B cell (primary cell): ENCODE measurements at regions not wholly inside any gene's neighbourhood (a gene's known extent, or its start where the extent isn't known, plus 50 kb on each side); places are given as distances from the start of the nearest gene placed in this dataset.

Experiments used
- ATAC-seq: fragments of 200-7000 bp; cut with Tn5 transposase; one replicate; pipeline ENCODE4 v1.10.0; 2021; ENCODE audit warnings: low read depth, mild to moderate bottlenecking, moderate number of reproducible peaks, moderate library complexity
- CTCF ChIA-PET: fragments of 350-600 bp; sonication (Branson Sonifier 250); formaldehyde crosslinking; loops from one replicate; lab custom pipeline; 2021; ENCODE audit warnings: antibody characterized with exemption, inconsistent platforms; lab: Charles Lee
- POLR2A ChIA-PET: fragments of 350-600 bp; sonication (Branson Sonifier 250); formaldehyde crosslinking; loops from one replicate; lab custom pipeline; 2021; ENCODE audit warnings: antibody characterized with exemption; lab: Charles Lee
- DNase-seq: peaks from one replicate; pipeline ENCODE4 v3.0.0; 2013
- H2AFZ ChIP-seq: 2 replicates; pipeline ENCODE4 v1.6.1; 2012; ENCODE audit warnings: mild to moderate bottlenecking, low read depth, low read length; ENCODE audit not compliant: insufficient read depth, poor library complexity, severe bottlenecking
- H3K27ac ChIP-seq, 2 donors: 1 replicate in 1 of 2; 2 replicates in 1 of 2; pipeline ENCODE4 v1.5.1; 2012 to 2013; ENCODE audit warnings: low read length in 2 of 2, mild to moderate bottlenecking in 2 of 2, moderate library complexity in 1 of 2
- H3K27me3 ChIP-seq, 4 experiments: fragments of 200-600 bp in 1 of 4; sonication (generic) in 1 of 4; replicated peaks in 1 of 4; 1 replicate in 2 of 4; 2 replicates in 2 of 4; pipeline versions ENCODE4 v1.6.1 to v1.7.0; 2013 to 2016; ENCODE audit warnings: low read length in 3 of 4, mild to moderate bottlenecking in 2 of 4, mixed read lengths in 1 of 4, moderate library complexity in 1 of 4; ENCODE audit not compliant: insufficient read depth in 4 of 4, control insufficient read depth in 3 of 4; ENCODE audit errors: control extremely low read depth in 1 of 4
- H3K36me3 ChIP-seq, 2 experiments: replicated peaks in 1 of 2; 1 replicate in 1 of 2; 2 replicates in 1 of 2; pipeline versions ENCODE4 v1.6.1 to v1.7.1; 2013; ENCODE audit warnings: low read length in 1 of 2; ENCODE audit not compliant: insufficient read depth in 2 of 2, control insufficient read depth in 1 of 2; ENCODE audit errors: control extremely low read depth in 1 of 2, extremely low read depth in 1 of 2
- H3K4me1 ChIP-seq, 2 donors: fragments of 200-600 bp in 1 of 2; sonication (generic) in 1 of 2; 1 replicate in 1 of 2; 2 replicates in 1 of 2; pipeline versions ENCODE4 v1.5.1 to v1.6.1; 2013 to 2017; ENCODE audit warnings: low read length in 2 of 2; ENCODE audit not compliant: control insufficient read depth in 2 of 2, insufficient read depth in 2 of 2
- H3K4me2 ChIP-seq: replicated peaks from 2 replicates; pipeline ENCODE3; 2012; ENCODE audit warnings: mild to moderate bottlenecking, low read depth, low read length; ENCODE audit not compliant: poor library complexity, severe bottlenecking
- H3K4me3 ChIP-seq, 5 experiments: fragments of 200-600 bp in 1 of 5; sonication (generic) in 1 of 5; 1 replicate in 3 of 5; 2 replicates in 2 of 5; pipeline versions ENCODE4 v1.5.1 to v1.7.0; 2011 to 2016; ENCODE audit warnings: low read length in 4 of 5, mild to moderate bottlenecking in 4 of 5, low read depth in 2 of 5, control low read depth in 1 of 5, moderate library complexity in 1 of 5; ENCODE audit not compliant: insufficient read depth in 1 of 5; ENCODE audit errors: control extremely low read depth in 1 of 5, extremely low read depth in 1 of 5
- H3K79me2 ChIP-seq: fragments of 200-600 bp; sonication (generic); one replicate; pipeline ENCODE4 v1.6.0; 2016; ENCODE audit warnings: low read length; ENCODE audit not compliant: control insufficient read depth, insufficient read depth
- H3K9ac ChIP-seq: fragments of 200-600 bp; sonication (generic); 2 replicates; pipeline ENCODE4 v1.6.1; 2017; ENCODE audit warnings: mild to moderate bottlenecking, low read length, moderate library complexity
- H3K9me3 ChIP-seq, 3 donors: one replicate each; pipeline versions ENCODE4 v1.6.1 to v1.7.1; 2013; ENCODE audit warnings: low read length in 2 of 3; ENCODE audit not compliant: control insufficient read depth in 2 of 3, insufficient read depth in 1 of 3; ENCODE audit errors: control extremely low read depth in 1 of 3
- H4K20me1 ChIP-seq: 2 replicates; pipeline ENCODE4 v1.6.0; 2012; ENCODE audit warnings: mild to moderate bottlenecking, low read length; ENCODE audit not compliant: insufficient read depth, control insufficient read depth, poor library complexity, severe bottlenecking
- H3K27ac Mint-ChIP-seq: one replicate; pipeline ENCODE4 v1.8.0; 2021; ENCODE audit warnings: mixed read lengths
- H3K27me3 Mint-ChIP-seq: one replicate; pipeline ENCODE4 v1.8.0; 2021; ENCODE audit warnings: mixed read lengths
- H3K4me1 Mint-ChIP-seq: one replicate; pipeline ENCODE4 v1.8.0; 2021; ENCODE audit warnings: mixed read lengths
- H3K4me3 Mint-ChIP-seq: one replicate; pipeline ENCODE4 v1.8.0; 2021; ENCODE audit warnings: mixed read lengths
- H3K9me3 Mint-ChIP-seq: one replicate; pipeline ENCODE4 v1.8.0; 2022; ENCODE audit warnings: mixed read lengths; ENCODE audit not compliant: insufficient read depth
- EZH2 ChIP-seq: IDR thresholded peaks from 2 replicates; pipeline ENCODE4 v1.6.1; 2012; ENCODE audit warnings: borderline replicate concordance, low read depth, mild to moderate bottlenecking, moderate library complexity, low read length; ENCODE audit not compliant: insufficient read depth, poor library complexity, severe bottlenecking
- WGBS: methylation state at CpG from one replicate; pipeline ENCODE4 v1.1.5; 2013; ENCODE audit warnings: missing lambda C conversion rate; ENCODE audit not compliant: insufficient coverage; 5-methylcytosine and 5-hydroxymethylcytosine counted together
- intact Hi-C: fragments of 100-400 bp; cut with micrococcal nuclease; formaldehyde crosslinking; loops from one replicate; pipeline ENCODE4 v1.10.0; 2022
- TF ChIP-seq, protein P1 (sequence below): fragments of 200-600 bp; IDR thresholded peaks from one replicate; pipeline ENCODE4 v1.8.0; 2022; ENCODE audit warnings: antibody characterized with exemption, mild to moderate bottlenecking

DNA sequence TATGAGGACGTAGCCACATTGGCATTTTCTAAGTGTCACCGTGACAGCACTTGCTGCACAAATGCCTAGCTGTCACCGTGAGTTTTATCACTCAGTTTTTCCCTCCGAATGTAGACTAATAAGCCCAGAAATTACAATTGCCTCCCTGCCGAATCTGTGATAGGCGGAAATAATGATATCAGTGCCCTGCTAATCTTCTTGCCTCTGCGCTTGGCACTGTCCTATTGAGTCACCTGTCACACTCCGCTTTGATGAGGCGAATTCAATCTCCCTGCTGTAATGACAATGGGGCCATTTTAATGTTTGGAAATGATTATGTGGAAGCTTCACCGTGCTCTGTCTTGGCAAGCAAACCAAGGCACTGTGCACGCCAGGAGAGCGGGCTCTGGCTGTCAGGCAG, 112.8 kb downstream of the LINC00237 start:
- Histone ChIP-seq H3K4me1 (no peaks in the 10 kb centered on the region), H3K9ac (no peak overlapping the region), H3K4me2 (no peak overlapping the region), H3K27ac (no peak overlapping the region), H3K4me3 (no peak overlapping the region), H4K20me1 (no peaks in the 10 kb centered on the region), H3K79me2 (no peaks in the 10 kb centered on the region), H3K36me3 (no peaks in the 10 kb centered on the region), H3K27me3 (peaks cover 0 to 2% (median 0%) of the 10 kb centered on the region in 4 experiments), H2AFZ (no peak overlapping the region), H3K9me3 (peaks cover 0 to 3% (median 0%) of the 10 kb centered on the region in 3 donors)
- no peak for ATAC-seq
- WGBS = 90% methylated on average over 12 of the region's 12 CpGs
- TF ChIP-seq, protein P1, sequence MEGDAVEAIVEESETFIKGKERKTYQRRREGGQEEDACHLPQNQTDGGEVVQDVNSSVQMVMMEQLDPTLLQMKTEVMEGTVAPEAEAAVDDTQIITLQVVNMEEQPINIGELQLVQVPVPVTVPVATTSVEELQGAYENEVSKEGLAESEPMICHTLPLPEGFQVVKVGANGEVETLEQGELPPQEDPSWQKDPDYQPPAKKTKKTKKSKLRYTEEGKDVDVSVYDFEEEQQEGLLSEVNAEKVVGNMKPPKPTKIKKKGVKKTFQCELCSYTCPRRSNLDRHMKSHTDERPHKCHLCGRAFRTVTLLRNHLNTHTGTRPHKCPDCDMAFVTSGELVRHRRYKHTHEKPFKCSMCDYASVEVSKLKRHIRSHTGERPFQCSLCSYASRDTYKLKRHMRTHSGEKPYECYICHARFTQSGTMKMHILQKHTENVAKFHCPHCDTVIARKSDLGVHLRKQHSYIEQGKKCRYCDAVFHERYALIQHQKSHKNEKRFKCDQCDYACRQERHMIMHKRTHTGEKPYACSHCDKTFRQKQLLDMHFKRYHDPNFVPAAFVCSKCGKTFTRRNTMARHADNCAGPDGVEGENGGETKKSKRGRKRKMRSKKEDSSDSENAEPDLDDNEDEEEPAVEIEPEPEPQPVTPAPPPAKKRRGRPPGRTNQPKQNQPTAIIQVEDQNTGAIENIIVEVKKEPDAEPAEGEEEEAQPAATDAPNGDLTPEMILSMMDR = no peak
- TF ChIP-seq EZH2 = no peak
- DNase-seq = no peak
- CTCF ChIA-PET = no interaction called here
- POLR2A ChIA-PET = no interaction called here
- no peak overlapping the region for H3K4me3 Mint-ChIP-seq
- no peaks in the 10 kb centered on the region for H3K4me1 Mint-ChIP-seq
- intact Hi-C loops = no loop called here
- peaks cover 7% of the 10 kb centered on the region for H3K27me3 Mint-ChIP-seq
- H3K27ac Mint-ChIP-seq = no peak overlapping the region
- peaks cover 2% of the 10 kb centered on the region for H3K9me3 Mint-ChIP-seq

DNA sequence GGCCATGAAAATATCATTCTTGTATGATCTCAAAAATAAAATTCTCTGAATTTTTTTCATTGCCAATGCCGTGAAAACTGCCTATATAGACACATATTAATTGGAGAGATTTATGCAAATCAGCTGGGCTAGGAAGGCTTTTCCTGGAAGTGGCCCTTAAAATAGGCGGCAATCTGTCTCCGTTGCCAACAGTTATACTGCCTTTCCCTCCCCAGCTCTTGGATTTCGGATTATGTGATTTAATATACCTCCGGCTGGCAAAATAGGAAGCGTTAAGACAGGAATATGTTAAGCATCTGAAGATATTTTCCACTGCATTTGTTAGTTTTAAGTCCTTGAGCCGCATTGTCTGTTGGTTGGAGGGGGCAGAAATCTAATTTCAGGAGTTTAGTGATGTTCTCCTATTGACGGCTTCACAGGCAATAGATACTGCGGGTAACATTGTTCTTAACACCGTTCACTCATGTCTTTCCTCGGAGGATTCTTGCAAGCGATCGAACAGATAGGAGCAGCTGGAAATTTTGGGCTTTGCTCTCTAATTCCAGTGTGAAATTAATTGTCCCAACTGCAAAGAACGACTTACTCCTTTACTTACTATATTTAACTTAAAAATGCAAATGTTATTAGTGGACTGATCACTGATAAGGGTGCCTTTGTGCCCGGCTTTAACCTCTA, 113.3 kb downstream of the LINC00237 start:
- no peak for TF ChIP-seq EZH2
- TF ChIP-seq, protein P1 = no peak
- Histone ChIP-seq H3K9me3 (peaks cover 0 to 3% (median 0%) of the 10 kb centered on the region in 3 donors), H2AFZ (no peak overlapping the region), H3K4me1 (no peaks in the 10 kb centered on the region), H3K4me2 (no peak overlapping the region), H3K27ac (no peak overlapping the region), H4K20me1 (no peaks in the 10 kb centered on the region), H3K9ac (no peak overlapping the region), H3K4me3 (no peak overlapping the region), H3K36me3 (no peaks in the 10 kb centered on the region), H3K79me2 (no peaks in the 10 kb centered on the region), H3K27me3 (peaks cover 0 to 2% (median 0%) of the 10 kb centered on the region in 4 experiments)
- H3K27ac Mint-ChIP-seq = no peak overlapping the region
- no peak overlapping the region for H3K4me3 Mint-ChIP-seq
- peaks cover 2% of the 10 kb centered on the region for H3K9me3 Mint-ChIP-seq
- CTCF ChIA-PET = no interaction called here
- intact Hi-C loops = no loop called here
- 94% methylated on average over 9 of the region's 15 CpGs for WGBS
- POLR2A ChIA-PET = no interaction called here
- no peak for ATAC-seq
- no peaks in the 10 kb centered on the region for H3K4me1 Mint-ChIP-seq
- DNase-seq = no peak
- peaks cover 7% of the 10 kb centered on the region for H3K27me3 Mint-ChIP-seq
